DOHH2 (cell line): ENCODE measurements at regions not wholly inside any gene's neighbourhood (a gene's known extent, or its start where the extent isn't known, plus 50 kb on each side); places are given as distances from the start of the nearest gene placed in this dataset.

Experiments used
- H3F3A ChIP-seq: fragments of 200-600 bp; sonication (generic), shearing (Covaris generic); 2 replicates; pipeline ENCODE4 v1.6.0; 2016; ENCODE audit warnings: antibody characterized with exemption, mild to moderate bottlenecking; ENCODE audit not compliant: control insufficient read depth, insufficient read depth
- H3K27ac ChIP-seq: fragments of 200-600 bp; sonication (generic); 2 replicates; pipeline ENCODE4 v1.5.1; 2014; ENCODE audit warnings: low read depth, mild to moderate bottlenecking, low read length, moderate library complexity
- H3K27me3 ChIP-seq: fragments of 200-600 bp; sonication (generic); 2 replicates; pipeline ENCODE4 v1.6.1; 2014; ENCODE audit warnings: mild to moderate bottlenecking, low read length, mixed read lengths; ENCODE audit not compliant: control insufficient read depth
- H3K36me3 ChIP-seq: fragments of 200-600 bp; sonication (generic); 2 replicates; pipeline ENCODE4 v1.6.1; 2014; ENCODE audit warnings: mild to moderate bottlenecking, low read length, moderate library complexity, mixed read lengths; ENCODE audit not compliant: control insufficient read depth
- H3K4me1 ChIP-seq: fragments of 200-600 bp; sonication (generic); 2 replicates; pipeline ENCODE4 v1.6.1; 2014; ENCODE audit warnings: mild to moderate bottlenecking, low read length, mixed read lengths; ENCODE audit not compliant: control insufficient read depth
- H3K4me2 ChIP-seq: fragments of 200-600 bp; sonication (generic); 2 replicates; pipeline ENCODE4 v1.6.0; 2014; ENCODE audit warnings: mild to moderate bottlenecking, low read length, moderate library complexity
- H3K4me3 ChIP-seq: fragments of 200-600 bp; sonication (generic); 2 replicates; pipeline ENCODE4 v1.5.1; 2014; ENCODE audit warnings: mild to moderate bottlenecking, low read length, mixed read lengths
- H3K79me2 ChIP-seq: fragments of 200-600 bp; sonication (generic); 2 replicates; pipeline ENCODE4 v1.6.1; 2014; ENCODE audit warnings: mild to moderate bottlenecking, low read length, mixed read lengths; ENCODE audit not compliant: control insufficient read depth
- H3K9me2 ChIP-seq: fragments of 200-600 bp; sonication (generic); replicated peaks from 2 replicates; pipeline ENCODE4 v1.6.1; 2014; ENCODE audit warnings: mild to moderate bottlenecking, low read length, mixed read lengths; ENCODE audit not compliant: control insufficient read depth
- H3K9me3 ChIP-seq: fragments of 200-600 bp; sonication (generic); 2 replicates; pipeline ENCODE4 v1.6.1; 2014; ENCODE audit warnings: antibody characterized with exemption, low read length, mixed read lengths; ENCODE audit not compliant: control insufficient read depth, insufficient read depth
- H4K20me1 ChIP-seq: fragments of 200-600 bp; sonication (generic); 2 replicates; pipeline ENCODE4 v1.6.0; 2014; ENCODE audit warnings: low read depth, mild to moderate bottlenecking, antibody characterized with exemption, low read length, moderate library complexity; ENCODE audit not compliant: control insufficient read depth, insufficient read depth
- CTCF ChIP-seq: fragments of 200-600 bp; sonication (generic); IDR thresholded peaks from one replicate; pipeline ENCODE4 v1.5.1; 2014; ENCODE audit warnings: antibody characterized with exemption, mild to moderate bottlenecking, low read depth, low read length; ENCODE audit not compliant: poor library complexity, severe bottlenecking
- EZH2phosphoT487 ChIP-seq: fragments of 200-600 bp; sonication (generic); IDR thresholded peaks from 2 replicates; pipeline ENCODE4 v1.6.1; 2017; ENCODE audit warnings: borderline replicate concordance, mild to moderate bottlenecking, antibody characterized with exemption, low read length, moderate library complexity, mixed read lengths

- TF ChIP-seq EZH2phosphoT487 (no peak), CTCF (no peak)
- H3F3A ChIP-seq, result no peaks in the 10 kb centered on the region
- no peak overlapping the region for H3K4me3 ChIP-seq
- no peaks in the 10 kb centered on the region for H3K79me2 ChIP-seq
- H3K27ac ChIP-seq, result no peak overlapping the region
- H4K20me1 ChIP-seq, result no peaks in the 10 kb centered on the region
- H3K36me3 ChIP-seq, result no peaks in the 10 kb centered on the region
- H3K4me2 ChIP-seq, result no peak overlapping the region
- no peaks in the 10 kb centered on the region for H3K27me3 ChIP-seq
- H3K9me2 ChIP-seq, result no peaks in the 10 kb centered on the region
- H3K9me3 ChIP-seq, result no peaks in the 10 kb centered on the region
- H3K4me1 ChIP-seq, result no peaks in the 10 kb centered on the region
These were observed 1221.4 kb downstream of the VRK1 start for GRCh38 chr14:98018628-98019027.

- Histone ChIP-seq H3K79me2 (no peaks in the 10 kb centered on the region), H4K20me1 (no peaks in the 10 kb centered on the region), H3K27ac (no peak overlapping the region), H3K4me2 (no peak overlapping the region), H3F3A (no peaks in the 10 kb centered on the region), H3K4me1 (no peaks in the 10 kb centered on the region), H3K9me3 (no peaks in the 10 kb centered on the region), H3K9me2 (no peaks in the 10 kb centered on the region), H3K27me3 (no peaks in the 10 kb centered on the region), H3K4me3 (no peak overlapping the region), H3K36me3 (no peaks in the 10 kb centered on the region)
- no peak for TF ChIP-seq CTCF
- TF ChIP-seq EZH2phosphoT487, result no peak
These were observed 1225.6 kb downstream of the VRK1 start for GRCh38 chr14:98022541-98023520.

GRCh38 chr14:98028162-98028561, 1231.0 kb downstream of the VRK1 start:
- Histone ChIP-seq H3K4me1 (no peaks in the 10 kb centered on the region), H4K20me1 (no peaks in the 10 kb centered on the region), H3K9me2 (no peaks in the 10 kb centered on the region), H3K4me3 (no peak overlapping the region), H3K27ac (no peak overlapping the region), H3K27me3 (no peaks in the 10 kb centered on the region), H3K79me2 (no peaks in the 10 kb centered on the region), H3K36me3 (no peaks in the 10 kb centered on the region), H3K4me2 (no peak overlapping the region), H3K9me3 (no peaks in the 10 kb centered on the region), H3F3A (no peaks in the 10 kb centered on the region)
- TF ChIP-seq CTCF (no peak), EZH2phosphoT487 (no peak)
